Stomach (tissue), 8 donors: ENCODE measurements at regions not wholly inside any gene's neighbourhood (a gene's known extent, or its start where the extent isn't known, plus 50 kb on each side); places are given as distances from the start of the nearest gene placed in this dataset.

Source experiments
- DNase-seq, 2 donors: peaks; one replicate each; pipeline versions ENCODE4 v3.0.0 to v3.0.0-alpha.2; 2013 to 2019
- H3K27ac ChIP-seq, 5 donors: fragments of 200-600 bp in 4 of 5; sonication (generic) in 4 of 5; one replicate each; pipeline ENCODE4 v1.5.1; 2013 to 2019; ENCODE audit warnings: mild to moderate bottlenecking in 1 of 5, moderate library complexity in 1 of 5
- H3K27me3 ChIP-seq, 3 donors: fragments of 200-600 bp; sonication (generic); one replicate each; pipeline ENCODE4 v1.5.1; 2017 to 2019; ENCODE audit warnings: mixed run types in 1 of 3
- H3K36me3 ChIP-seq, 4 donors: fragments of 200-600 bp; sonication (generic); 1 replicate in 3 of 4; 2 replicates in 1 of 4; pipeline ENCODE4 v1.5.1; 2016 to 2019
- H3K4me1 ChIP-seq, 4 donors: fragments of 200-600 bp; sonication (generic); one replicate each; pipeline ENCODE4 v1.5.1; 2016 to 2019
- H3K4me3 ChIP-seq, 4 donors: fragments of 200-600 bp; sonication (generic) in 3 of 4; one replicate each; pipeline ENCODE4 v1.5.1; 2016 to 2019; ENCODE audit warnings: mild to moderate bottlenecking in 1 of 4
- H3K9me3 ChIP-seq, 4 donors: fragments of 200-600 bp; sonication (generic); one replicate each; pipeline ENCODE4 v1.5.1; 2016 to 2019
- CTCF ChIP-seq, 7 experiments: fragments of 450-650 bp in 4 of 7; fragments of 200-600 bp in 3 of 7; sonication (generic) in 3 of 7; IDR thresholded peaks; one replicate each; pipeline ENCODE4 v1.5.1; 2016 to 2019; ENCODE audit warnings: antibody characterized with exemption in 7 of 7, control low read depth in 2 of 7, mild to moderate bottlenecking in 1 of 7
- EP300 ChIP-seq: sonication (generic); formaldehyde crosslinking; IDR thresholded peaks from one replicate; pipeline ENCODE4 v1.6.1; 2017; ENCODE audit warnings: antibody characterized with exemption
- POLR2A ChIP-seq, 4 donors: fragments of 450-650 bp; IDR thresholded peaks; one replicate each; pipeline ENCODE4 v1.6.1; 2016; ENCODE audit warnings: antibody characterized with exemption in 4 of 4, control low read depth in 2 of 4, mild to moderate bottlenecking in 1 of 4, moderate library complexity in 1 of 4
- POLR2AphosphoS5 ChIP-seq, 3 donors: sonication (generic); formaldehyde crosslinking; IDR thresholded peaks; one replicate each; pipeline ENCODE4 v1.6.1; 2016; ENCODE audit warnings: antibody characterized with exemption in 3 of 3
- WGBS, 5 donors: extraction: QIAGEN DNeasy Blood & Tissue Kit in 3 of 5; methylation state at CpG; one replicate each; pipeline versions ENCODE4 v1.1.5 to v1.1.7; 2013 to 2018; 5-methylcytosine and 5-hydroxymethylcytosine counted together
- intact Hi-C: fragments of 100-400 bp; cut with DNase I; formaldehyde crosslinking; loops from one replicate; pipeline ENCODE4 v1.15.1; 2023; ENCODE audit warnings: low total_unique reads
- donor health status: healthy with polysubstance abuse.
- donor health status: Bipolar disorder and iron deficiency.
- donor health status: healthy.

GRCh38 chr2:150782613-150783012, 295.1 kb upstream of the RND3 start:
- TF ChIP-seq CTCF (IDR thresholded peaks at IDR 0.05) (no peak), POLR2AphosphoS5 (IDR thresholded peaks at IDR 0.05) (no peak), EP300 (no peak), POLR2A (IDR thresholded peaks at IDR 0.05) (no peak)
- intact Hi-C loops = no loop called here
- Histone ChIP-seq H3K36me3 (no peaks in the 10 kb centered on the region), H3K4me3 (no peak overlapping the region), H3K27ac (no peak overlapping the region), H3K27me3 (no peaks in the 10 kb centered on the region), H3K4me1 (peaks cover 0 to 7% (median 3%) of the 10 kb centered on the region in 4 donors), H3K9me3 (no peaks in the 10 kb centered on the region)
- 87 to 94% (median 90%) methylated on average over 3 of the region's 3 CpGs for WGBS, 5 donors
- DNase-seq = no peak

- DNase-seq = no peak
- no peaks in the 10 kb centered on the region for H3K9me3 ChIP-seq
- no peak for TF ChIP-seq POLR2A (IDR thresholded peaks at IDR 0.05)
- no peak for TF ChIP-seq EP300
- TF ChIP-seq CTCF (IDR thresholded peaks at IDR 0.05) = no peak
- no peak for TF ChIP-seq POLR2AphosphoS5 (IDR thresholded peaks at IDR 0.05)
- intact Hi-C loops = no loop called here
- H3K4me3 ChIP-seq = no peak overlapping the region
- H3K4me1 ChIP-seq = peaks cover 0 to 7% (median 3%) of the 10 kb centered on the region in 4 donors
- H3K36me3 ChIP-seq = no peaks in the 10 kb centered on the region
- 81 to 88% (median 85%) methylated on average over 7 of the region's 7 CpGs for WGBS, 5 donors
- no peaks in the 10 kb centered on the region for H3K27me3 ChIP-seq
- H3K27ac ChIP-seq = no peak overlapping the region
These were observed 293.7 kb upstream of the RND3 start for GRCh38 chr2:150781142-150781541.

- intact Hi-C loops = no loop called here
- H3K36me3 ChIP-seq = no peaks in the 10 kb centered on the region
- no peaks in the 10 kb centered on the region for H3K27me3 ChIP-seq
- no peak overlapping the region for H3K4me3 ChIP-seq
- DNase-seq = peak in 1 of 2 donors; percentile 44
- no peak for TF ChIP-seq CTCF (IDR thresholded peaks at IDR 0.05)
- TF ChIP-seq EP300 = no peak
- no peak for TF ChIP-seq POLR2A (IDR thresholded peaks at IDR 0.05)
- TF ChIP-seq POLR2AphosphoS5 (IDR thresholded peaks at IDR 0.05) = no peak
- 3 to 19% (median 10%) methylated on average over 1 of the region's 1 CpG for WGBS, 5 donors
- no peak overlapping the region for H3K27ac ChIP-seq
- H3K4me1 ChIP-seq = peaks cover 0 to 7% (median 3%) of the 10 kb centered on the region in 4 donors
- no peaks in the 10 kb centered on the region for H3K9me3 ChIP-seq
These were observed 291.4 kb upstream of the RND3 start for GRCh38 chr2:150778828-150779227.

GRCh38 chr2:150769421-150769820, 282.0 kb upstream of the RND3 start:
- intact Hi-C loops = no loop called here
- 71 to 92% (median 87%) methylated on average over 1 of the region's 1 CpG for WGBS, 5 donors
- TF ChIP-seq POLR2A (IDR thresholded peaks at IDR 0.05) (no peak), POLR2AphosphoS5 (IDR thresholded peaks at IDR 0.05) (no peak), CTCF (IDR thresholded peaks at IDR 0.05) (no peak), EP300 (no peak)

More at GRCh38 chr2:150769421-150769820, 282.0 kb upstream of the RND3 start:
- no peaks in the 10 kb centered on the region for H3K27me3 ChIP-seq
- no peak overlapping the region for H3K4me3 ChIP-seq
- H3K4me1 ChIP-seq = no peaks in the 10 kb centered on the region
- no peak overlapping the region for H3K27ac ChIP-seq
- H3K36me3 ChIP-seq = no peaks in the 10 kb centered on the region
- peak in 1 of 2 donors; percentile 34 for DNase-seq
- H3K9me3 ChIP-seq = no peaks in the 10 kb centered on the region
